IMR-90 (cell line): ENCODE measurements at regions not wholly inside any gene's neighbourhood (a gene's known extent, or its start where the extent isn't known, plus 50 kb on each side); places are given as distances from the start of the nearest gene placed in this dataset.

Experiments used
- ATAC-seq: fragments of 200-7000 bp; cut with Tn5 transposase; 2 replicates; pipeline ENCODE4 v1.9.1; 2020; ENCODE audit warnings: low read depth, mild to moderate bottlenecking, moderate library complexity
- BruUV-seq: library from RNA; stranded (reverse); fragments of 400-500 nt; replicated peaks from 2 replicates; lab custom pipeline; 2021; lab: Mats Ljungman, UMichigan
- CTCF ChIA-PET: fragments of 300-600 bp; formaldehyde crosslinking; extraction: SDS; loops from one replicate; lab custom pipeline; 2021; ENCODE audit warnings: antibody characterized with exemption; lab: Yijun Ruan, JAX
- POLR2A ChIA-PET: fragments of 300-600 bp; sonication (Branson Sonifier 250); formaldehyde crosslinking; loops from one replicate; lab custom pipeline; 2022; ENCODE audit warnings: antibody characterized with exemption; ENCODE audit not compliant: unreplicated experiment; lab: Charles Lee
- DNase-seq: peaks from one replicate; pipeline ENCODE4 v3.0.0; 2013
- H2AFZ ChIP-seq: replicated peaks from 2 replicates; pipeline ENCODE3; 2013; ENCODE audit warnings: low read length, mild to moderate bottlenecking; ENCODE audit not compliant: poor library complexity
- H2AK5ac ChIP-seq: 2 replicates; pipeline ENCODE4 v1.6.1; 2013; ENCODE audit warnings: low read depth, low read length, inconsistent platforms
- H2AK9ac ChIP-seq: replicated peaks from 2 replicates; pipeline ENCODE3; 2013; ENCODE audit warnings: mild to moderate bottlenecking, low read depth, low read length, moderate library complexity; ENCODE audit not compliant: poor library complexity
- H2BK120ac ChIP-seq: 2 replicates; pipeline ENCODE4 v1.6.1; 2013; ENCODE audit warnings: low read depth, low read length, inconsistent platforms
- H2BK15ac ChIP-seq: 3 replicates; pipeline ENCODE4 v1.6.1; 2013; ENCODE audit warnings: low read depth, low read length, inconsistent platforms
- H2BK20ac ChIP-seq: 2 replicates; pipeline ENCODE4 v1.6.1; 2013; ENCODE audit warnings: low read depth, mild to moderate bottlenecking, inconsistent platforms, low read length, moderate library complexity
- H2BK5ac ChIP-seq: 2 replicates; pipeline ENCODE4 v1.6.1; 2013; ENCODE audit warnings: mild to moderate bottlenecking, low read depth, low read length, inconsistent platforms; ENCODE audit not compliant: poor library complexity, severe bottlenecking
- H3K14ac ChIP-seq: replicated peaks from 2 replicates; pipeline ENCODE4 v1.6.1; 2013; ENCODE audit warnings: low read depth, low read length, inconsistent platforms
- H3K18ac ChIP-seq: 2 replicates; pipeline ENCODE4 v1.6.1; 2013; ENCODE audit warnings: low read depth, low read length, control low read depth
- H3K23ac ChIP-seq: 2 replicates; pipeline ENCODE4 v1.6.1; 2013; ENCODE audit warnings: low read depth, low read length, inconsistent platforms
- H3K27ac ChIP-seq: 2 replicates; pipeline ENCODE4 v1.5.1; 2013; ENCODE audit warnings: mild to moderate bottlenecking, control low read depth, low read length; ENCODE audit not compliant: insufficient read depth
- H3K27me3 ChIP-seq: 2 replicates; pipeline ENCODE4 v1.6.1; 2013; ENCODE audit warnings: low read length; ENCODE audit not compliant: control insufficient read depth, insufficient read depth
- H3K36me3 ChIP-seq: 2 replicates; pipeline ENCODE4 v1.6.1; 2013; ENCODE audit warnings: low read length, mixed read lengths; ENCODE audit not compliant: control insufficient read depth, insufficient read depth
- H3K4ac ChIP-seq: 2 replicates; pipeline ENCODE4 v1.6.1; 2013; ENCODE audit warnings: low read depth, low read length, inconsistent platforms
- H3K4me1 ChIP-seq: 2 replicates; pipeline ENCODE4 v1.6.1; 2013; ENCODE audit warnings: low read length, mixed read lengths; ENCODE audit not compliant: control insufficient read depth, insufficient read depth
- H3K4me2 ChIP-seq: 2 replicates; pipeline ENCODE4 v1.6.1; 2013; ENCODE audit warnings: low read depth, mild to moderate bottlenecking, control low read depth, low read length, moderate library complexity
- H3K4me3 ChIP-seq: 2 replicates; pipeline ENCODE4 v1.5.1; 2013; ENCODE audit warnings: low read depth, mild to moderate bottlenecking, control low read depth, low read length, moderate library complexity; ENCODE audit not compliant: insufficient read depth
- H3K56ac ChIP-seq: 2 replicates; pipeline ENCODE4 v1.6.1; 2013; ENCODE audit warnings: low read length, inconsistent platforms; ENCODE audit not compliant: insufficient read depth; ENCODE audit errors: extremely low read depth
- H3K79me1 ChIP-seq, 2 experiments: 2 replicates each; pipeline ENCODE4 v1.6.1; 2013; ENCODE audit warnings: low read length in 2 of 2, inconsistent platforms in 1 of 2, low read depth in 1 of 2
- H3K9ac ChIP-seq: 2 replicates; pipeline ENCODE4 v1.6.1; 2013; ENCODE audit warnings: low read depth, low read length, control low read depth
- H3K9me1 ChIP-seq: 2 replicates; pipeline ENCODE4 v1.6.1; 2013; ENCODE audit warnings: low read length, inconsistent platforms; ENCODE audit not compliant: insufficient read depth
- H3K9me3 ChIP-seq: 2 replicates; pipeline ENCODE4 v1.6.1; 2013; ENCODE audit warnings: low read length; ENCODE audit not compliant: control insufficient read depth, insufficient read depth
- H4K20me1 ChIP-seq: 2 replicates; pipeline ENCODE4 v1.6.1; 2013; ENCODE audit warnings: low read length, inconsistent platforms; ENCODE audit not compliant: insufficient read depth
- H4K5ac ChIP-seq: 2 replicates; pipeline ENCODE4 v1.6.1; 2013; ENCODE audit warnings: mild to moderate bottlenecking, low read depth, low read length, control low read depth
- H4K8ac ChIP-seq, 2 experiments: 2 replicates each; pipeline ENCODE4 v1.6.1; 2013; ENCODE audit warnings: low read depth in 2 of 2, low read length in 2 of 2, control low read depth in 1 of 2, inconsistent platforms in 1 of 2
- H4K91ac ChIP-seq: 2 replicates; pipeline ENCODE4 v1.6.1; 2013; ENCODE audit warnings: low read depth, low read length, inconsistent platforms; ENCODE audit not compliant: insufficient read depth
- BHLHE40 ChIP-seq: fragments of 150-350 bp; IDR thresholded peaks from 2 replicates; pipeline ENCODE4 v1.6.1; 2016; ENCODE audit warnings: mild to moderate bottlenecking, low read depth, low read length
- CEBPB ChIP-seq: IDR thresholded peaks from 2 replicates; pipeline ENCODE4 v1.6.1; 2012; ENCODE audit warnings: low read depth, low read length, improper control_type of control experiment
- CHD1 ChIP-seq: IDR thresholded peaks from 2 replicates; pipeline ENCODE4 v1.6.1; 2012; ENCODE audit warnings: low read depth, low read length, improper control_type of control experiment
- CTCF ChIP-seq: conservative IDR thresholded peaks from 2 replicates; pipeline ENCODE4 v1.5.1; 2012; ENCODE audit warnings: mild to moderate bottlenecking, low read depth, low read length, improper control_type of control experiment
- ELK1 ChIP-seq: fragments of 150-350 bp; IDR thresholded peaks from 2 replicates; pipeline ENCODE4 v1.6.1; 2016; ENCODE audit warnings: low read depth, mild to moderate bottlenecking, low read length, moderate library complexity, borderline replicate concordance
- FOS ChIP-seq: fragments of 150-350 bp; IDR thresholded peaks from 2 replicates; pipeline ENCODE4 v1.6.1; 2016; ENCODE audit warnings: low read depth, low read length
- MAFK ChIP-seq: IDR thresholded peaks from 2 replicates; pipeline ENCODE4 v1.6.1; 2012; ENCODE audit warnings: low read depth, low read length, improper control_type of control experiment
- MAZ ChIP-seq: IDR thresholded peaks from 2 replicates; pipeline ENCODE4 v1.6.1; 2012; ENCODE audit warnings: low read depth, mild to moderate bottlenecking, low read length, improper control_type of control experiment, moderate library complexity, borderline replicate concordance
- MXI1 ChIP-seq: IDR thresholded peaks from 2 replicates; pipeline ENCODE4 v1.6.1; 2012; ENCODE audit warnings: low read depth, mild to moderate bottlenecking, low read length, moderate library complexity, borderline replicate concordance
- NFE2L2 ChIP-seq: fragments of 150-350 bp; IDR thresholded peaks from 2 replicates; pipeline ENCODE4 v1.6.1; 2016; ENCODE audit warnings: low read depth, mild to moderate bottlenecking, low read length
- POLR2A ChIP-seq: IDR thresholded peaks from 2 replicates; pipeline ENCODE4 v1.6.1; 2012; ENCODE audit warnings: mild to moderate bottlenecking, low read depth, low read length
- RCOR1 ChIP-seq: IDR thresholded peaks from 2 replicates; pipeline ENCODE4 v1.6.1; 2012; ENCODE audit warnings: mild to moderate bottlenecking, low read length, improper control_type of control experiment; ENCODE audit not compliant: insufficient replicate concordance
- RFX5 ChIP-seq: IDR thresholded peaks from 2 replicates; pipeline ENCODE4 v1.8.0; 2012; ENCODE audit warnings: low read depth, mild to moderate bottlenecking, low read length, moderate library complexity
- SMC3 ChIP-seq: fragments of 150-350 bp; IDR thresholded peaks from 2 replicates; pipeline ENCODE4 v1.6.1; 2016; ENCODE audit warnings: low read depth, mild to moderate bottlenecking, antibody characterized with exemption, low read length, moderate library complexity
- USF2 ChIP-seq: fragments of 150-350 bp; IDR thresholded peaks from 2 replicates; pipeline ENCODE4 v1.6.1; 2017; ENCODE audit warnings: mild to moderate bottlenecking, antibody characterized with exemption, low read length, low read depth
- dilution Hi-C: fragments of 300-500 bp; cut with HindIII; formaldehyde crosslinking; loops from one replicate; pipeline ENCODE4 v1.14.3; 2018; ENCODE audit warnings: low sequenced_read_pairs; ENCODE audit not compliant: unreplicated experiment
- in situ Hi-C: fragments of 300-500 bp; cut with MboI; formaldehyde crosslinking; loops from 3 replicates; pipeline ENCODE4 v1.14.3; 2019; ENCODE audit warnings: low sequenced_read_pairs, inconsistent platforms, mixed read lengths
- intact Hi-C: fragments of 100-400 bp; cut with micrococcal nuclease; formaldehyde crosslinking; loops from 2 replicates; pipeline ENCODE4 v1.10.0; 2022

GRCh38 chr7:91526404-91526803 lies 262.2 kb downstream of the FZD1 start:
- ChIA-PET CTCF (no interaction called here), POLR2A (no interaction called here)
- Histone ChIP-seq H4K8ac (no peak overlapping the region), H3K23ac (no peak overlapping the region), H2BK20ac (no peak overlapping the region), H3K56ac (no peak overlapping the region), H3K9ac (no peak overlapping the region), H4K20me1 (no peaks in the 10 kb centered on the region), H3K4me2 (no peak overlapping the region), H3K4me3 (no peak overlapping the region), H3K14ac (no peak overlapping the region), H3K18ac (no peak overlapping the region), H3K9me1 (no peaks in the 10 kb centered on the region), H4K5ac (no peak overlapping the region), H3K36me3 (no peaks in the 10 kb centered on the region), H2AFZ (no peak overlapping the region), H3K27me3 (no peaks in the 10 kb centered on the region), H4K91ac (no peak overlapping the region), H3K27ac (no peak overlapping the region), H2BK15ac (no peak overlapping the region), H2BK120ac (no peak overlapping the region), H2BK5ac (no peak overlapping the region), H2AK9ac (no peak overlapping the region), H3K79me1 (no peaks in the 10 kb centered on the region), H3K9me3 (no peaks in the 10 kb centered on the region), H3K4me1 (no peaks in the 10 kb centered on the region), H2AK5ac (no peak overlapping the region), H3K4ac (no peak overlapping the region)
- no TSS peak for BruUV-seq
- dilution Hi-C loops = no loop called here
- ATAC-seq (no peak), DNase-seq (no peak)
- in situ Hi-C loops = no loop called here
- no peak for TF ChIP-seq MXI1
- no peak for TF ChIP-seq BHLHE40
- no peak for TF ChIP-seq NFE2L2
- TF ChIP-seq CTCF = no peak
- TF ChIP-seq USF2 = no peak
- no peak for TF ChIP-seq SMC3
- TF ChIP-seq RCOR1 = no peak
- TF ChIP-seq RFX5 = no peak
- no peak for TF ChIP-seq POLR2A
- no peak for TF ChIP-seq MAZ
- no peak for TF ChIP-seq ELK1
- no peak for TF ChIP-seq CHD1
- TF ChIP-seq MAFK = no peak
- no peak for TF ChIP-seq FOS
- TF ChIP-seq CEBPB = no peak
- intact Hi-C loops = no loop called here
